Suppressor macrophage treated with lipopolysaccharide for 1 hour (primary cell): ENCODE measurements at regions not wholly inside any gene's neighbourhood (a gene's known extent, or its start where the extent isn't known, plus 50 kb on each side); places are given as distances from the start of the nearest gene placed in this dataset.
A peak's percentile ranks its signal among the peaks of the same experiment; 100 is the strongest.

Experiments
- DNase-seq, 3 donors: peaks; one replicate each; pipeline ENCODE4 v3.0.0-alpha.2; 2020 to 2022

DNA sequence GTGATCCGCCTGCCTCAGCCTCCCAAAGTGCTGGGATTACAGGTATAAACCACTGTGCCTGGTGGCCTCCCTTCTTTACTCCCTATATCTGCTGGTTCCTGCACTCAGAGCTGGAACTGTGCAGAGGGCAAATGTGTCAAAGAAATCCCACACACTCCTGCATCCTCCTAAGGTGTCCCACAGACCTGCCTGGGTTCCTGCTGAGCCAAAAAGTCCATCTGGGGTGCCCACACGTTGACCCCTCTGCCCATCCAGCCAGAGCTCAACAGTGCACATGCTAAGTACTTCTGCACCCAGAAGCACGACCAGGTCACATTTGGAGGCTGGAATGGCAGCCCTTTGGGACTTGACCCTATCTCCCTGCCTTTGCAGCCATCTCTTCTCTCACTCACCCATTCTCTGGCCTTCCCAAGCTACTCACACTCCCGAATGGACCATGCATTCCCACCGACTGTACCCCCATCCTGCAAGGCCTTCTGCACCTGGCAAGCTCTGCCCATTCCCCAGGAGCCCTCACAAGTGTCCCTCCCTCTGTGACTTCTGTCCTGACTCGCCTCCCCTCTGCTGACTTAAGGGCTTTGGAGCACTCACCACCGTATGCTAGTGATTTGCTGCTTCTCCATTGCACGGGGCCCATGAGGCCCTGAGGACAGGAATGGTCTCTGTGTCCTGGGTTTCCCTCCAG, 152.1 kb downstream of the KCTD15 start:
- no peak for DNase-seq

- DNase-seq = no peak
Observed at GRCh38 chr19:33950091-33950750, 153.6 kb downstream of the KCTD15 start.

GRCh38 chr19:33953023-33953422, 156.4 kb downstream of the KCTD15 start:
- DNase-seq = no peak

- DNase-seq = no peak
Observed at GRCh38 chr19:33953592-33953991, 156.9 kb downstream of the KCTD15 start.

DNA sequence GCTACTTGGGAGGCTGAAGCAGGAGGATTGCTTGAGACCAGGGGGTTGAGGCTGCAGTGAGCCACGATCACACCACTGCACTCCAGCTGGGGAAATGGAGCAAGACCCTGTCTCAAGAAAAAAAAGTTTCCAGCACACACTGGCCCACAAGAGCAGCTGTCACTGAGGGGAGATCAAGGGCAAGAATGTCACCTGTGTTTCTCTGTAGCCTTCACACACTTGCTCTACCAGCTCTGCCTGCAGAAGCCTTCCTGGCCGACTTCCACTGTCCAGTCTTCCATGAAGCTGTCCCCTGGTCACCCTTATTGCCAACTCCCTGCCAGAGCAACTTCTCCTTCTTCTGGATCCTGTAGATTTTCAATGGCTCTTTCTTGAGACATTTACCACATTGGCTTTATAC, 158.0 kb downstream of the KCTD15 start:
- no peak for DNase-seq

DNA sequence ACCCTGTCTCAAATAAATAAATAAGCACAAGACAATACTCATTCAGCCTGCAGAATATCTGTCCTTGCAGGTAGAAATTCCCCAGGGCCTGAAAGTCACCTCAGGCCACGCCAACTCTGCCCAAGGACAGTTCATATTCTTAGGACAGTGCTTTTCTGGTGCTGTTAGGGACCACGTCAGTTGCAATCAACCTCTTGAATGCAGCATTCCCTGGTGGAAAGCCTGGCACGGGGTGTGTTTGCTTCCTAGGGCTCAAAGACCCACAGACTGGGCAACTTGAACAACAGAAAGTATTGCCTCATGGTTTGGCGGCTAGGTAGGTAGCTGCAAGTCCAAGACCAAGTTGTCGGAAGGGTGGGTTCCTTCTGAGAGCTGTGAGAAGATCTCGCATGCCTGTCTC, 160.3 kb downstream of the KCTD15 start:
- no peak for DNase-seq

DNA sequence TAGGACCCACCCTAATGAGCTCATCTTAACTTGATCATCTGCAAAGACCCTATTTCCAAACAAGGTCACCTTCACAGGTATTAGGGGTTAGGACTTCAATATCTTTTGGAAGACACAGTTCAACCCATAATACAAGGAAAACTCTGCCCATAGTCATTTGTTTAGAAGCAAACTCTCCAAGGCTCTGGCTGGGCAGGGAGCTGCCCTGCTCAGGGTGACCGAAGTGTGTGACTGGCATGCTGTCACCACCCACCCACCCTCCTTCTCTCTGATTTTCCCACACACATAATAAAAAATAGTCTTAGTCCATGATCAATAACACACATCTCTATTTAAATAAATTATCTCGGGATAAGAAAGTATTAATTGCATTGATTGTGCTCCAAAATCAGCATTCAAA, 161.1 kb downstream of the KCTD15 start:
- DNase-seq = no peak

- DNase-seq = no peak
Observed at GRCh38 chr19:33960566-33960965, 163.9 kb downstream of the KCTD15 start.

- DNase-seq = no peak
Observed at GRCh38 chr19:33962161-33962560, 165.5 kb downstream of the KCTD15 start.

GRCh38 chr19:33963514-33963913, 166.8 kb downstream of the KCTD15 start:
- DNase-seq = no peak

GRCh38 chr19:33971073-33971472, 174.4 kb downstream of the KCTD15 start:
- no peak for DNase-seq

DNA sequence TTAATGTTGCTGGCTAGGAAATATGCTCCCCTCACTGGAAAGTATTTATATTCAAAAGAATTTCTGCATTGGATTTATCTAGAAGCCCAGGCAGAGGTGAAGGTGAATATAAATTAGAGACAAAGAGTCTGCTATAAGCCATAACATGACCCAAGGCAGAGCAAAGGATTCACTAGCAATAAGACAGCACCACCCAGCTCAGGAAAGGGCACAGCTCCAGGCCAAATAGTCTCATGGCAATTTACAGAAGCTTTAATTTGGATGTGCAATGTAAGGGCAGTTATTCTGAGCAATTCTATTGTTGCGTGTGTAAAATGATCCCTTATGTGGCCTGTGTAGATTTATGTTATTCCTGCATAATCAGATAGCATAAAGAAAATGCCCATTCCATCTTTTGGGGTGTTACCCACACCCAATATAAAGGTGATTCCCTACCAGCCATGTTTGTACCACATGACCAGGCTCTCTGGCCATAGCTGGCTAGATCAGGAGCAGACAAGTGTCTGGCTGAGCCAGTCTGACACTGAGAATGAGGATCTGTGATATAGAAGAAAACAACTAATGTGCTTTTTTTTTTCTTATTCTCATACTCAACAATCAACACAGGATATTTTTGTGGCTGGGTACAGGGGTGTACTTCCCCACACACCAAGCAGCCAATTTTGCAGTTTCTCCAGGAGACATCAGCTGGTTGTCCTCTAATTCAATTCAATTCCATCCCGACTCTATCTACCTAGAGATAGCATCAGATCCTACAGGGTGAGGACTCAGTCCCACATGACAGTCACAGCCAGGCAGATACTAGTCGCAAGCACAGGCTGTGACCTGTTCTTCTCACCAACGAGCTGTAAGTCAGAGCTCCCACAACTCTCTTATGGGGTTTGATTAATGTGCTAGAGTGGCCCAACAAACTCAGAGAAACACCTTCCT, 181.4 kb downstream of the KCTD15 start:
- no peak for DNase-seq

DNA sequence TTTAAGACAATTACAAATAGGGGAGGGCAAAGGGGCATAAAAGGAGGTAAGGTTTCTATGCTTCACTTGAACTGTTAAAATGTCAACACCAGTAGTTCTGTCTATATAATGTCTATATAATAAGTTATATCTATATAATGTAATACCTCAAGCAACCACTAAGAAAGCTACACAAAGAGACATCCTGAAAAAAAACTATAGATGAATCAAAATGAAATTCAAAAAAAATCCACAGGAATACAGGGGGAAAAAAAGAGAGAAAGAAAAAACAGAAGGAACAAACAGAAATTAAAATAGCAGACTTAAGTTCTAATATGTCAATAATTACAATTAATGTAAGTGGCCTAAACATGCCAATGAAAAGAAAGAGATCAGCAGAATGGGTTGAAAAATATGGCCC, 186.0 kb downstream of the KCTD15 start:
- DNase-seq = no peak

DNA sequence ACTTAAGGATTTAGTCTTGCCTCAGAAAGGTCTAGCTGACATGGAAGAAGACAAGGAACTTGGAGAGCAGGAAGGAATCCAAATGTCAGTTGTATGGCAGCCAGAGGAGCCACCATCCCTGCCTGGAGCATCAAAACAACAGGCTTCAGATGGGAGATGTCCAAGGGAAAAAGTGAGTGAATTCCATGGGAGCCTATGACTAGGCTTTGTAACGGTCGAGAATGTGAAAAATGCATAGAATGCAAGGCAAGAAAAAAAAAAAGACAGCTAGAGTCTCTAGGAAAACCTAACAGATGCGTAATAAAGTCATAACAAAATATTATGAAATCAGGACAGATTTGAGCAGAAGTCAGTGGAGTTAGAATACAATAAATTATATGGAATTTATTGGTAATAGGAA, 183.7 kb upstream of the LSM14A start:
- no peak for DNase-seq

GRCh38 chr19:33997690-33998089, 174.6 kb upstream of the LSM14A start:
- DNase-seq = no peak

GRCh38 chr19:33998302-33998701, 174.0 kb upstream of the LSM14A start:
- DNase-seq = no peak

GRCh38 chr19:33998739-33999345, 173.5 kb upstream of the LSM14A start:
- DNase-seq = peak; percentile 10 to 62 (median 55)

DNA sequence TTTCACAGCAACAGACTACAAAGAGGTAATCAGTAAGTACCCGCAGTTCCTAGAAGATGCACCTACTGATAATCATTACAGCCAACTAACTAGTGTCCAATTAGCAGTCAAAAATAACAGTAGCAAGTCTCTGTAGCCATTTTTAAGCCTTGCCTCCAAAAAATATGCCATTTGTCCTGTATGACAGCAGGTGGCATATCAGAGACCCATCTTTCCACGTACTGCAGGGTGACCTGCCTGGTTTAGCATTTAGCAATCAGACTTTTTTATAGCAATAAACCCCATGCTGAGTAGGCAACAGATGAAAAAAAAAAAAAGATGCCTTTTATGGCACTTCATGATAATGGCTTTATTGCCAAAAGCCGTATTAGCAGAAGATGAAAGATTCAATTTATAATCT, 155.3 kb upstream of the LSM14A start:
- DNase-seq = no peak

DNA sequence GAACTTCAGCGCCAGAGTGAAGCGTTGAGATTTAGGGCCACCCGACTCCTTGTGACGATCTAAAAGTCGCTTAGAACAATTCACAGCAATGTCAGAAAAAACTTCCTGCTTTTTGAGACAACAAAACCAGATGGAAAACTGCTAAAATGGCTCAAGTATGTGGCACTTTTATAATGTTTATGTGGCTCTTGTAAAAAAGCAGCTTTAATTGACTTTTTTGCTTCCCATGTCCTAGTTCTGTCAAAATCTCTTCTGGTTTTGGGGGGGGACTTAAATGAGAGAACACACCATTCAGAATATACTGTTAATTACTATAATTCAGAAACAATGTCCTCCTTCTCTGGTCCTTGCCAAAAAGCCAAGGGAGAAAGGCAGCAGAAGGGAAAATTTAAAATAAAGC, 154.7 kb upstream of the LSM14A start:
- no peak for DNase-seq

- DNase-seq = no peak
Observed at GRCh38 chr19:34018546-34018945, 153.8 kb upstream of the LSM14A start.

DNA sequence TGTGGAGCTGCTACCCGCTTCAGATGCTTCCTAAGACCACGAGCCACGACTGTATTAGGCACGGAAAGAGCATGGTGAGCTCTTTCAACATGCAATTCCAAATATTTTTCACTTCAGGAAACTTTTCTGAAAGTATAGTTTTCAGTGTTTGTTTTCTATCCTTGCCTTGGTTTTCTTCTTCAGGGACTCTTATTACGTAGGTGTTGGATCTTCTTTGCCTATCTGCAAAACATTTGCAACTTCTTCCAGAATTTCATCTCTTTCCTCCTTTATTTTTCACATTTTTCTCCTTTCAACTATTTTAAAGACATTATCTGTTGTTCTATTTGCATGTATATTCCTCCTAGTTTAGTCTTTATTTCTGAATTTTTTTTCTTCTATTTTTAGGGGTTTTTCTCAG, 148.9 kb upstream of the LSM14A start:
- no peak for DNase-seq

GRCh38 chr19:34033880-34034279, 138.4 kb upstream of the LSM14A start:
- no peak for DNase-seq

GRCh38 chr19:34034318-34034846, 137.9 kb upstream of the LSM14A start:
- DNase-seq = no peak
